Sigmoid colon (tissue), 6 donors: ENCODE measurements at regions not wholly inside any gene's neighbourhood (a gene's known extent, or its start where the extent isn't known, plus 50 kb on each side); places are given as distances from the start of the nearest gene placed in this dataset.

Experiments
- DNase-seq: peaks from one replicate; pipeline ENCODE4 v3.0.0-alpha.2; 2019
- H3K27ac ChIP-seq, 4 donors: fragments of 200-600 bp; sonication (generic); one replicate each; pipeline ENCODE4 v1.5.1; 2016 to 2019; ENCODE audit warnings: mild to moderate bottlenecking in 1 of 4
- H3K27me3 ChIP-seq, 3 donors: fragments of 200-600 bp; sonication (generic); one replicate each; pipeline ENCODE4 v1.5.1; 2019; ENCODE audit warnings: mild to moderate bottlenecking in 1 of 3
- H3K36me3 ChIP-seq, 4 donors: fragments of 200-600 bp; sonication (generic); one replicate each; pipeline ENCODE4 v1.5.1; 2016 to 2019
- H3K4me1 ChIP-seq, 4 donors: fragments of 200-600 bp; sonication (generic); one replicate each; pipeline ENCODE4 v1.5.1; 2017 to 2019
- H3K4me3 ChIP-seq, 4 donors: fragments of 200-600 bp; sonication (generic); one replicate each; pipeline ENCODE4 v1.5.1; 2017 to 2019; ENCODE audit warnings: mild to moderate bottlenecking in 2 of 4, moderate library complexity in 1 of 4
- H3K9me3 ChIP-seq, 4 donors: fragments of 200-600 bp in 3 of 4; sonication (generic) in 3 of 4; one replicate each; pipeline versions ENCODE4 v1.5.1 to v1.6.1; 2013 to 2019
- EP300 ChIP-seq, 4 donors: sonication (generic); formaldehyde crosslinking; IDR thresholded peaks; one replicate each; pipeline ENCODE4 v1.6.1; 2017; ENCODE audit warnings: antibody characterized with exemption in 4 of 4
- POLR2A ChIP-seq, 2 donors: fragments of 450-650 bp; IDR thresholded peaks; one replicate each; pipeline ENCODE4 v1.6.1; 2016; ENCODE audit warnings: antibody characterized with exemption in 2 of 2, mild to moderate bottlenecking in 2 of 2, moderate library complexity in 2 of 2
- POLR2AphosphoS5 ChIP-seq, 4 donors: sonication (generic); formaldehyde crosslinking; IDR thresholded peaks; one replicate each; pipeline ENCODE4 v1.6.1; 2017; ENCODE audit warnings: antibody characterized with exemption in 4 of 4
- WGBS, 2 donors: extraction: QIAGEN DNeasy Blood & Tissue Kit; methylation state at CpG; one replicate each; pipeline ENCODE4 v1.1.7; 2013; 5-methylcytosine and 5-hydroxymethylcytosine counted together
- intact Hi-C: fragments of 100-400 bp; cut with DNase I; formaldehyde crosslinking; loops from one replicate; pipeline ENCODE4 v1.15.1; 2023
- TF ChIP-seq, protein P1 (sequence below), 4 experiments: fragments of 450-650 bp in 3 of 4; fragments of 200-600 bp in 1 of 4; IDR thresholded peaks; one replicate each; pipeline ENCODE4 v1.5.1; 2016 to 2019; ENCODE audit warnings: antibody characterized with exemption in 4 of 4, mild to moderate bottlenecking in 3 of 4, moderate library complexity in 2 of 4
- donor health status: healthy with polysubstance abuse.
- donor health status: healthy.

DNA sequence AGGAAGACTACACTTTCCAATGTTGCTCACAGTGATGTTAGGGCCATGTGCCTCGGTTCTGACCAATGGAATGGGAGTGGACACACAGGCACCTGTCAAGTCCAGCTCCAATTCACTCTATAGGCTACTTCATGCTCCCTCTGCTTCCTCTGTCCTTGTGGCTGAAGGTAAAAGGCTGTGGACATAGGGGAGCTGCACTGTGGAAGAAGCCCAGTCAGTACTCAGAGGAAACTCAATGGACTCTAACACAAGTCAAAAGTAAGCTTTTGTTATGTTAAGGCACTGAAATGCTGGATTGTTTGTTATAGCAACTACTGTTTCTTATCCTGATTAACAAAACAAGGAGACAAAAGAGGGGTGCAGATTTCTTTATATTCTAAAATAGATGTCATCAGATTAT, 278.2 kb downstream of the BCL11B start:
- Histone ChIP-seq H3K4me1 (no peaks in the 10 kb centered on the region), H3K36me3 (no peaks in the 10 kb centered on the region), H3K9me3 (no peaks in the 10 kb centered on the region), H3K27me3 (no peaks in the 10 kb centered on the region), H3K4me3 (no peak overlapping the region), H3K27ac (no peak overlapping the region)
- no peak for DNase-seq
- TF ChIP-seq POLR2AphosphoS5 (IDR thresholded peaks at IDR 0.05) (no peak), EP300 (IDR thresholded peaks at IDR 0.05) (no peak), POLR2A (IDR thresholded peaks at IDR 0.05) (no peak)
- TF ChIP-seq, protein P1, sequence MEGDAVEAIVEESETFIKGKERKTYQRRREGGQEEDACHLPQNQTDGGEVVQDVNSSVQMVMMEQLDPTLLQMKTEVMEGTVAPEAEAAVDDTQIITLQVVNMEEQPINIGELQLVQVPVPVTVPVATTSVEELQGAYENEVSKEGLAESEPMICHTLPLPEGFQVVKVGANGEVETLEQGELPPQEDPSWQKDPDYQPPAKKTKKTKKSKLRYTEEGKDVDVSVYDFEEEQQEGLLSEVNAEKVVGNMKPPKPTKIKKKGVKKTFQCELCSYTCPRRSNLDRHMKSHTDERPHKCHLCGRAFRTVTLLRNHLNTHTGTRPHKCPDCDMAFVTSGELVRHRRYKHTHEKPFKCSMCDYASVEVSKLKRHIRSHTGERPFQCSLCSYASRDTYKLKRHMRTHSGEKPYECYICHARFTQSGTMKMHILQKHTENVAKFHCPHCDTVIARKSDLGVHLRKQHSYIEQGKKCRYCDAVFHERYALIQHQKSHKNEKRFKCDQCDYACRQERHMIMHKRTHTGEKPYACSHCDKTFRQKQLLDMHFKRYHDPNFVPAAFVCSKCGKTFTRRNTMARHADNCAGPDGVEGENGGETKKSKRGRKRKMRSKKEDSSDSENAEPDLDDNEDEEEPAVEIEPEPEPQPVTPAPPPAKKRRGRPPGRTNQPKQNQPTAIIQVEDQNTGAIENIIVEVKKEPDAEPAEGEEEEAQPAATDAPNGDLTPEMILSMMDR (IDR thresholded peaks at IDR 0.05) = no peak
- intact Hi-C loops = no loop called here
- WGBS, 2 donors = 77 to 85% methylated on average over 1 of the region's 1 CpG

DNA sequence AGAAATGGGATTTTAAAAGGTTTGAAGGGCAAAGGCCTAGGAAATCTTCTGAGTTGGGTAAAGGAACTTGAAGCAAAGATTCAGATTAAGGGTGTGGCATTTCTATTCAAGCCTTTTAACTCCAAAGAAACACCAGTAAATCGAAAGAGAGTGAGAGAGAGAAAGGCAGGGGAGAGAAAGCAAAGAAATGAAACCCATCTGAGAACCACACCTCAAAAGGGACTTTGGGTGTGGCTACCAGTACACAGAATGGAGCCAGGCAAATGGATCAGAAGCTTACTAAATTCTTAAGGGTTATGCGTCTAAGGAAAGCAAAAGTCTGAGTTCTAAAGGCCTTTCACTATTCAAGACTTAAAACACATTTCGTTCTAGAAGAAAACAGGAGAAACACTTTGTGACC, 277.4 kb downstream of the BCL11B start:
- Histone ChIP-seq H3K36me3 (no peaks in the 10 kb centered on the region), H3K4me1 (no peaks in the 10 kb centered on the region), H3K9me3 (no peaks in the 10 kb centered on the region), H3K27me3 (no peaks in the 10 kb centered on the region), H3K27ac (no peak overlapping the region), H3K4me3 (no peak overlapping the region)
- TF ChIP-seq POLR2A (IDR thresholded peaks at IDR 0.05) (no peak), EP300 (IDR thresholded peaks at IDR 0.05) (no peak), POLR2AphosphoS5 (IDR thresholded peaks at IDR 0.05) (no peak)
- TF ChIP-seq, protein P1 (IDR thresholded peaks at IDR 0.05) = no peak
- no peak for DNase-seq
- intact Hi-C loops = no loop called here
- 64 to 70% methylated on average over 3 of the region's 3 CpGs for WGBS, 2 donors

DNA sequence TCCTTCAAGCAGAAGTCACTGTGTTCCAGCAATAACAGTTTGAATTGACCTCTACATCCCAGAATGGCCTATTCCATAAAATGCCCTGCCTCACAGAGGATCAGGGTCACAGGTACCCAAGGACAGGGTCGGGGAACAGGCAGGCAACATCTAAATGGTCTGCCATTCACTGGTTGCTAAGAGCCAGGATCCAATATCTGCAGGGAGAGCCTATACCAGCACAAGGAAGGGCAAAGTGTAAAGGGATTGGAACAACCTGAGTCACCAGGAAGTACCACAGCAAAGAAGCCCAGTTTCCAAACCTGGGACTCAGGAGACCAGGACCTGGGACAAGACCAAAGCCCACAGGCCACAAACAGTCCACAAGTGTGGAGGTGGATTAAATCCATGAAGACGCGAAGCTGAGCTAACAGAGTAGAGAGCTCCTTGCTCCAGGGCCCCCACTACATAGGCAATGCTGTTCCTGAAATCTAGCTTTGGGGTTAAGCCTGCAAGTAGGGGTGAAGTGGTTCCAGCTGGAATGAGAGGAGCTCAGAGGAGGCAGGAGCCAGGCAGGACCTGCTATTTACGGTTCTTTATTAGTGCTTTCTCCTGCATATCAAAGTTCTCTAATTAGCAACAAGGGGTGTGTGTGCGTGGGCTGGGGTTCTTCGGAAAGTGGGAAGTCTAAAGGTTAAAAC, 274.3 kb downstream of the BCL11B start:
- intact Hi-C loops = no loop called here
- H3K36me3 ChIP-seq = no peaks in the 10 kb centered on the region
- DNase-seq = no peak
- H3K27ac ChIP-seq = no peak overlapping the region
- H3K4me1 ChIP-seq = no peaks in the 10 kb centered on the region
- H3K27me3 ChIP-seq = no peaks in the 10 kb centered on the region
- H3K9me3 ChIP-seq = no peaks in the 10 kb centered on the region
- TF ChIP-seq POLR2A (IDR thresholded peaks at IDR 0.05) = no peak
- TF ChIP-seq, protein P1 (IDR thresholded peaks at IDR 0.05) = no peak
- TF ChIP-seq EP300 (IDR thresholded peaks at IDR 0.05) = no peak
- TF ChIP-seq POLR2AphosphoS5 (IDR thresholded peaks at IDR 0.05) = no peak
- H3K4me3 ChIP-seq = no peak overlapping the region
- 71 to 81% methylated on average over 6 of the region's 6 CpGs for WGBS, 2 donors

DNA sequence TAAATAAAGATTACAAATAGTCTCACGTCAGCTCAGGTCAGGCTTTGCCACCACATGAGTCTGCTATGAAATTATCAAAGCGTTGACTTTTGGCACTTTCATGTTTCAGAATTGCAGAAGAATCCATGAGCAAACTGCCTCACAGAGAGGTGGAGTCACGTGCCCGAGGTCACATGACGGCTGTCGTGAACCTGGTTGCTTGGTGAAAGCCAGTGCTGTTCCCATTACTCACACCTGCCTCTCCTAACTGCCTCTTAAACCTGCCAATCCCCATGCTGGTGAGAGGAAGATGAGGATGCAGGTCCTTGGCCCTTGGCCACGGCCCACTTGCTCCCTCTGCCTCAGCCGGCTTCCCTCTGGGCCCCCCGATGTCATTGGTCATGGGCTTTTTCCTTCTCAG, 272.7 kb downstream of the BCL11B start:
- H3K9me3 ChIP-seq = no peaks in the 10 kb centered on the region
- H3K27ac ChIP-seq = no peak overlapping the region
- intact Hi-C loops = no loop called here
- no peaks in the 10 kb centered on the region for H3K27me3 ChIP-seq
- no peak for DNase-seq
- 87 to 89% methylated on average over 9 of the region's 9 CpGs for WGBS, 2 donors
- no peaks in the 10 kb centered on the region for H3K4me1 ChIP-seq
- no peaks in the 10 kb centered on the region for H3K36me3 ChIP-seq
- no peak for TF ChIP-seq EP300 (IDR thresholded peaks at IDR 0.05)
- TF ChIP-seq, protein P1 (IDR thresholded peaks at IDR 0.05) = no peak
- no peak for TF ChIP-seq POLR2AphosphoS5 (IDR thresholded peaks at IDR 0.05)
- TF ChIP-seq POLR2A (IDR thresholded peaks at IDR 0.05) = no peak
- H3K4me3 ChIP-seq = no peak overlapping the region

DNA sequence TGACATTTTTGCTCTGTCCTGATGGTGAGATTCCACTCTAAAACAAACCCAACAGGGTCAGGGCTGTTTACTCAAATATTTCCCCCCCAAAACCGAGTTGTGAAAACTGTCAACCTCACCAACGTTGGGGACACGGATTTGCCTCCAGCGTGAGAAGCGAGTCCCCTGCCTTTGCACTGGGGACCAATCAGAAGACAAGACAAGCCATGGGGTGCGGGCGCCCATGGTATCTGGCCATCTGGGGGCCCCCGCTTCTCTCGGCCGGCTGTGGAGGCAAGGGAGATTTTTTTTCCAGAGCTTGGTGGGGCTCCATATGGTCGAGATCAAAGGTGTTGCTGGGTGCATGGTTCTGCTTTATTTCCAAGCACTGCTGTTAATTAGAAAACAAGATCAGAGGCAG, 272.1 kb downstream of the BCL11B start:
- no peak overlapping the region for H3K4me3 ChIP-seq
- H3K9me3 ChIP-seq = no peaks in the 10 kb centered on the region
- H3K27ac ChIP-seq = no peak overlapping the region
- no peak for TF ChIP-seq EP300 (IDR thresholded peaks at IDR 0.05)
- no peak for TF ChIP-seq POLR2A (IDR thresholded peaks at IDR 0.05)
- TF ChIP-seq POLR2AphosphoS5 (IDR thresholded peaks at IDR 0.05) = no peak
- TF ChIP-seq, protein P1 (IDR thresholded peaks at IDR 0.05) = no peak
- H3K36me3 ChIP-seq = no peaks in the 10 kb centered on the region
- H3K4me1 ChIP-seq = no peaks in the 10 kb centered on the region
- H3K27me3 ChIP-seq = no peaks in the 10 kb centered on the region
- no peak for DNase-seq
- intact Hi-C loops = no loop called here
- WGBS, 2 donors = 91% methylated on average over 11 of the region's 11 CpGs
